HG03457 (cell line): ENCODE measurements at regions not wholly inside any gene's neighbourhood (a gene's known extent, or its start where the extent isn't known, plus 50 kb on each side); places are given as distances from the start of the nearest gene placed in this dataset.

ENCODE experiments used
- ATAC-seq: cut with Tn5 transposase; IDR thresholded peaks from one replicate; pipeline ENCODE4 v1.9.1; 2021; ENCODE audit warnings: moderate number of reproducible peaks; ENCODE audit not compliant: unreplicated experiment

DNA sequence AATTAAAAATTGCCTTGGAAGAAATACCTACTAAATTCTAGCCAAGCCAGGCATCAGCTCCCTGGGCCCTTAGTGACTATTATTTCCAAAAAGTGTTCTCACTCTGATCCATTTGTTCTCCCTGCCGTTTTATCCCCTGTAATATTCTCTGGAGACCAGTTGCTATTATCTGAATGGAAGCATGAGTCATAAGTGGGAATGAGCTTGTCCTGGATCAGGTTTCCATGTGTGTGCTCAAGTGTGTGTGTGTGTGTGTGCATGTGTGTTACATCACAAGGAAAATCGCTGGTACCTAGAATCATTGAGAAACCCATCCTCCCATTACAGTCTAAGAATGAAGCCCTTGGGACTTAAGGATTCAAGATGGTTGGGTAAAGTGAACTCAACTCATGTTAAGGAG, 130.3 kb upstream of the CXCR4 start:
- no peak for ATAC-seq

DNA sequence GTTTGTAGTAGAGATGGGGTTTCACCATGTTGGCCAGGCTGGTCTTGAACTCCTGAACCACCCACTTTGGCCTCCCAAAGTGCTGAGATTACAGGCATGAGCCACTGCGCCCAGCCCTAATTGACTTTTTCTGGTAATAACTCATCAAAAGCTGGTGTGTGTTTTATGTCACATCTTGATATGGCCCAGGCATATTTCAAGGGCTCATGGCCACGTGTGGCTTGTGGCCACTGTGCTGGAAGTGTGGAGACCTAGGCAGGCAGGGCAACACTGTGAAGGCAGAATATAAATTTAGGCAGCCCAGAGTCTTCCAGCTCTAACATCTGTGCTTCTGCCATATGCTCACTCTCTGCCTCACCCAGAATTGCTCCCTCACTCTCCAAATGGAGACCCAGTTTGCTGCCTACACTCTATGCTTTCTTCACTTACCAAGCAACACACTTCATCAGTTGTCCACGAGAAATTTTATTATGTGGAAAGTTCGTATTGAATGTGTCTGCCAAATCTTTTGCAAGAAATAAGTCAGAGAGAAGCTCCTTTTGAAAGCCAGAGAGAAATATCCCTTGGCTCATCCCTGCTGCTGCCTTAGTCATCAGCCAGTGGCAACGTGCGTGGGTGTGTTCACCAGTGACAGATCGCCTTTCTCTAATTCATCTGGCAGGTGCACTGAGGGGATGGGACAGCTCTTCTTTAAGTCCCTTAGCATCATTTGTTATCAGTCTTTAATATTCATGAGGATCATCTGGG, 129.4 kb upstream of the CXCR4 start:
- no peak for ATAC-seq

DNA sequence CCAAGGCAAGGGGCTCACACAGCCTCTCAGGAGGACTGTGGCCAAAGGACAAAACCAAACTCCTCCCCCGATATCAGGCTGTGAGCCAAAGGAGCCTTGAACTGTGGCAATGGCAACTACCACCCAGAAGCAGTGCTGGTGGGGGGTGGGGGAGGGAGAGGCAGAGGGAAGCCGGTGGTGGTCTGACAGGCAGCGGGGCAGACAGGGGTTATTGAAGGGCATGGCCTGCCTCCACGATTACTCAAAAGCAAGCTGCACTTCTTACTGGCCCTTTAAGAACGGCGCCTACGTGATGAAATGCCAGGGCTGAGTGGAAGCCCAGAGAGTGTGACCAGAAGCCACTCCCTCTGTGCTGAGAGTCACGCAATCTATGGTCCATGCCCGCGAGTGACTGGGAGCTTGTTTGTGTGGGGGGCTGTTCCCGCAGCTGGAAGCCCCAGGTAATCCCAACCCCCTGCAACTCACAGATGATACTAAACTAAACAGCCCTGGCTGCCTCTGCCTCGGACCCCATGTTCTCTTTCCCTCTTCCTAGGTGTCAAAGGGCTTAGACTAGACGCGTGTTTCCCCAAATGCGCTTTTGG, 128.2 kb upstream of the CXCR4 start:
- ATAC-seq = no peak

DNA sequence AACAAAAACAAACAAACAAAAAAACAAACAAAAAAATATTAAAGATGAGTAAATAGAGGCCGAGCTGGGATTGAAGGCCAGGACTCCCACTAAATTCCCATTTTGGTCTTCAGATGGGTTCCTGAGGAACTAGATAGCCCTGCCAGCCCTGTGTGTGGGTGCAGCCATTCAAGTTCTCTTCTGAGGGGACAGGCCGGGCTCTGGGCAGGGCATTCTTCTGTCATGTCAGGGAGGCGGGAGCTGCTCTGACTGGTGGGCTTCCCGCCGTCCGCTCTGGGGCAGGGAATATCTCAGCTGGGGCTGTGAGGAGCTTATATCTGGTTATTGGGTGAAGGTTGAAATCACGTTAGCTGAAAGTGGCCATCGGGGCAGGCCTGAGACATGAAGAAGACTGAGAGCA, 127.3 kb upstream of the CXCR4 start:
- ATAC-seq = no peak

DNA sequence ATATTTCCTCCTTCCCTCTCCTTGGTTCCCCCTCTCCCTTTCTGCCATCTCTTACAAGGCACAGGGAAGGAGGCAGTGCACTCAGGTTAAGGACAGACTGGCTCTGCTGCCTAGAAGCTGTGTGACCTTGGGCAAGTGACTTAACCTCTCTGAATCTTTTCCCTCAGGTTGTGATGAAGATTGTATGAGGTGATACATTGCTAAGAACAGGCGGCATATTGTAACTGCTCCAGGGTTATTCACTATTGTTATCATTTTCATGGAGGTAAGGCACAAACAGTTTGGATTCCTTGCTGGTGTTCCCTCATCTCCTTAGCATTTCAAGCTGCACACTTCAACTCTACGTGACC, 126.6 kb upstream of the CXCR4 start:
- ATAC-seq = no peak

DNA sequence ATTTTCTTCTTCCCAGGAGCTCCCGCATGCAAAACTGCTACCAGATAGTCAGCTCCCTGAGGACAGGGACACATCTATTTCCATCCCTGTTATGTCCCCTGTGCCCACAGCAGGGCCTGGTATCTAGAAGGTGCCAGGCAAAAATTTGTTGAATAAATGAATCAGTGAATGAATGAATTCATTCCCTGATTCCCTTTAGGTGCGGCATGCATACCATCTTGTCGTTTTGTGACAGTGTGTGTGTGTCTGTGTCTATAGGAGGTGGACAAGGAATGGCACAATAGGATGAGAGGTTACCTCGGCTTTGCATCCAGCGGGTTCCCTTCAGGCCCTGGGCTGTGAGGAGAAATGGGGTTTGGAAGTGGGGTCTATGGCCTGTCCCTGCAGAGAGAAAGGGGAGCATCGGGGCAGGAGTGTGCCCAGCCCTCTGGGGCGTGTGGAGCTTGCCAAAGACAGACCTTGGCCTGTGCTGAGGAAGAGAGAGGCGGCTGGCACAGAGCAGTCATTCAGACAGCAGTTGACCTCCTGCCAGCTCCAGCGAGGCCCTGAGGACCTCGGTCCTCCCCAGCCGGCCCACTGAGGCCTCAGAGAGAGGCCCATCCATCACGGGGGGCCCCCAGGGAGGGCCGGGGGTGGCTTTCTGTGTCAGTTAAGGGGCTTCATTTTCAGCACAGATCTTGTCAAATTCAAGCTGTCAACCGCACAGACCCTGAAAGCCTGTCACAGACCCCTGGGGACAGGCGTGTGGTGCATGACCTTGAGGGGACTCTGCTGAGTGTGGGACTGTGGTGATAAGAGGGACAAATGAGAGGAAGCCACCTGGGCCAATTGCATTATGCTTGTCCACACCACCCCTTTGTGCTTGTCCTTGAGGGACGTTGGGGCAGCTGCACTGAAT, 125.9 kb upstream of the CXCR4 start:
- ATAC-seq = no peak

DNA sequence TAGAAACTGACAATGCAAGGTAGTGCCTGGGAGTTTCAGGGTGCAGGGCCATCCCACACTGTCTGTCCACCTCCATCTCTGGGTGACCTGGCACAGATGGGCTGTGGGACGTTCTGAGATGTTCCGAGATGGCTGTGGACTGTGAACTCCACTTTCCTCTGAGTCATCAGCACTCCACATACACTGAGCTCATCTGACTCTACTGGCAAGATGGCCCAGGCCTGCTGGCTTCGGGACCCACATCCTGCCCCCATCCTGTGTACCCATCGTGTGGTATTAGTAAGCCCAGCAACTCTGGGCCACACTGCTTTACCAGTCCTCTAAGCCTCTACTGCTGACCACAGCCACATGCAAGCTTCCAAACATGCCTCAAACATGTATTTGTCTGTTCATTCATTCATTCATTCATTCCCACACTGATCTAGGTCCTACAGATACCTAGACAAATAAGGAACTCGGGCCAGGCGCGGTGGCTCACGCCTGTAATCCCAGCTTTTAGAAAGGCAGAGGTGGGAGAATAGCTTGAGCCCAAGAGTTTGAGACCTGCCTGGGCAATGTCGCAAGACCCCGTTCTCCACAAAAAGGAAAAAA, 124.8 kb upstream of the CXCR4 start:
- ATAC-seq = no peak

DNA sequence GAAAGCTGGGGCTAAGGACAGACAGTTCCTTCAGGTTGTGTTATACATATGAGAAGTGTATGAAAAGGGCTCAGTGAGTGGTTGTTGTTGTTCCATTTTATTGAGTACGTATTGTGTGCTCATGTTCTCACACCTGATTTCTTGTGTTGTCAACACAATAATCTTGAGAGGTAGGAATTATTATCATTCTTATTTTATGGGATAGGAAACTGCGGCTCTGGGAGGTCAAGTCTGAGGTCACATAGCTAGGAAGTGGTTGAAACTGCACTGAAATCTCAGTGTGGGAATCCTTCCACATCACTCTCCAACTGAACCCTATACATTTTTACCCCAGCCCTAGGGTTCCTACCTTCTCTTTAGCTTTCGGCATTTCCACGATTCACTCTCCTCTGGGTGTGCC, 124.2 kb upstream of the CXCR4 start:
- ATAC-seq = no peak

DNA sequence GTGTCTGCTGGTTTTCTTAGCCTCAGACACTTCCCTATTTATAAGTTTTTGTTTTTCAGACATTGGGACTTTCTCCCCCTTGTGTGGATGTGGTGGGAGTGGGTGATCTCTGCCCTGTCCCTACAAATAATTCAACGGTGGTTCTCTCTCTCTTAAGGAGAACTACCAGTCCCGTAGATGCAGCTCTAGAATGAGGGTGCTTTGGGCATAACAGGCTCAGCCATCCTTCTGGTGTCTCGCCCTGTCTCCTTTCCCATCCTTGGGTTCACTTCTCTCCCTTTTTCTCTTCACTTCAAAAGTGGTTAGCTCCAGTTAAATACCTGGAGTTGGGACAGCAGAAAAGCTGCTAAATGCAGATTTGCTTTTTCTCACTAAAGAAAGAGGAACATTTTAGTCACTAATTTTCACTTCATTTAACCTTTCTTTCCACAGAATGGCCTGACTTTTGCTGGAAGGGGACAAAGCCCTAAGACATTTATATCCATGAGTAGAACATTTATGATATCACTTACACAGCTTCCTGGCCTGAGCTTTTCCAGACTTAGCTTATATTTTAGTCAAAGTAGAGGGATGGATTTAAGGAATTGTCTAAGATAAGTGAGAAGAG, 121.2 kb upstream of the CXCR4 start:
- ATAC-seq = no peak

DNA sequence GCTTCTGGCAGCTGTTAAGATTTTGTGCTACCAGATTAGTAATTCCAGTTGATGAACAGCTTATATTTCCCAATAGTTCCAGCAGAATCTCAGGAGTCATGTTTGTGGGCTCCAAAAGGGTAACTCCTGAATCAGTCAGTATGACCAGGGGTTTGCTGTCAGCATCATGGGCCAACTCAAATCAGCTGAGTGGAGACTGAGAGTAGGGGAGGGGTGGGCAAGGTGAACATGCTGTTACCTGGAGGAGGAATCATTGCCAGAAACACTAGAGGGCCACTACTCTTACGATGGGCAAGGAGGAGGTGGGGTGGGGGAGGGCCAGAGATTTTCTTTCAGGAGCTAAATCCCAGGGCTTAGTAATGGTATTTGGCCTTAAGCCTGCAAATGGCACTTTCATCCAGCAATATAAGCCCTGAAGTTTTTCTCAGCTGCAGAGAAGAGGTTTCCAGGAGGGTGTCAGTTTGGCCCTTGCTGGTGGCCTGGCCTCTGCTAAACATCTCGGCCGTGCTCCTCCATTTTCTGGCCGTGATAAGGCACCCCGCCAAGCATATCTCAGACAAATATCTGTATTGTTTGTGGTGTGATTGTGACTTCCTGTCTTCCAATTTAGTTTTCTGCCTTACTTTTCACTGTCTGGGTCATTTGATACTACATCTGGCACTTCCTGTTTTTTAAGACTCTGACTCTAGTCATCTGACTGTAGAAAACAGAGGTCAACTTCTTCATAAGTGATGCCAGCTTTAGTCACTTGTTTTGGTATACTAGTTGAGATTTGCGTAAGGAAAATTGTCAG, 120.5 kb upstream of the CXCR4 start:
- peak; percentile 68 for ATAC-seq

DNA sequence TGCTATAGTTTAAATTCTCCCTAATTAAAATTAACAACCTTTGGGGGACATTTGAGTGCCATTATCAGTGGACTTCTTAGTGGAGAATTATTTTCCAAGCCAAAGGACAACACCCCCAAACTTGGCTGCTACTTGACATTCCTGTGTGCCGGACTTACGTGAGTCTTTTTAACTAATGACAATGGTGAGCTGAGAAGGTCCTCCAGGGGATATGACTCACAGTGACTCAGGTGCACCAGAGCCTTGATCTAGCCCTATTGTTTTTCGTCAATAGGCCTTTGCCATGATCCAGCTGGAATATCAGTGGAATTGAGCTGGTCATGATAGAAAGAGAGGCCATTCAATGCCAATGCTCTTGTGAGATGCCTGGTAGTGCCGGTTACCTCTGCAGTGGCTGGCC, 118.1 kb upstream of the CXCR4 start:
- ATAC-seq = no peak

DNA sequence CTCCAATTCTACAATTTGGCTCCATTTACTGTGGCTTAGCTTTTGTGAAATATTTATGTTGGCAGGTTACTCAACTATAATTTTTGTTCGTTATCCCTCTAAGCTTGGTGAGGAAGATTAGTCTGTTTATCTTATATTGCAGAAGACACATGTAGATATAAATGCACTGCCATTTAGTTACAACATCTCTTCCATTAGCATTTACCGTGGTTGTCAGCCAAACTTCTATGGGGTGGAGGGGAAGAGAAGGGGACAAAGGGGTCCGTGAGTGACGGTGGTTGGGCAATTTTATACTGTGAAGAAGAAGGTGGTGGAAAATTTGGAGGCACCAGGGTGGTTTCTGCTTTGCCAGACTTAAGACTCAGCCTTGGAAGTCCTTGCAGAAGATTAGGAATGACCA, 117.6 kb upstream of the CXCR4 start:
- no peak for ATAC-seq

DNA sequence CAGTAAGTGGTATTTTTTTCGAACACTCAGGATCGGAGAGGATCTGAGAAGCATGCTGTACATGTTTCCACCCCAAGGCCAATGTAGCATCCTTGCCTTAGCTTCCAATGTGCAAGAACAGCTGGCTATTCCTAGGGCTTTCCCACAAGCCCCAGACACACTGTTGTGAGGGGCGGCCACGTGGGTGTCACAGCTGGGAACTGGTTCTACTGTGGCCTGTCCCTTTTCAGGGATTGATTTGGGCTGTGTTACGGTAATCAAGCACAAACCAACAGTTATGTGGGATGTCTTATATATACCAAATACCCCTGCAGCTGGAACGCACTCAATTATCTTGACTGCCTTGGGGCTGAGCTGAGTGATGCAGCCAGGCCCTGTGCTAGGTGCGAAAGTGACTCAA, 116.3 kb upstream of the CXCR4 start:
- ATAC-seq = no peak

DNA sequence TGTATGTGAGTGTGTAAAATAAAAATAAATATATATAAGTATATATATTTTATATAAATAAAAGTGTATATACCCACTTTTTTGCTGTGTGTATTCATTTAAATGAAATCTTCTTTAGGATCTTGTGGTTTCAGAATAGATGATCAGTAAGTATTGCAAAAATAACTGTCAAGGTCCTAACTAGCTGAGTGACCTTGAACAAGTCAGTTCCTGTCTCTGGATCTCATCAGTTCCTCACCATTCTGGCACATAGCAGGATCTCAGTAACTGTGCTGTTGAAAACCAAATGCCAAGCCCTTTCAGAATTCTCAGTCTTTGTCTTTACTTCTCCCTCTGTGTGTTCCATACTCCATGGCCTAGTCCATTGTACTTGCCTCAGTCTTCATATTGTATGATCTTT, 115.3 kb upstream of the CXCR4 start:
- no peak for ATAC-seq

DNA sequence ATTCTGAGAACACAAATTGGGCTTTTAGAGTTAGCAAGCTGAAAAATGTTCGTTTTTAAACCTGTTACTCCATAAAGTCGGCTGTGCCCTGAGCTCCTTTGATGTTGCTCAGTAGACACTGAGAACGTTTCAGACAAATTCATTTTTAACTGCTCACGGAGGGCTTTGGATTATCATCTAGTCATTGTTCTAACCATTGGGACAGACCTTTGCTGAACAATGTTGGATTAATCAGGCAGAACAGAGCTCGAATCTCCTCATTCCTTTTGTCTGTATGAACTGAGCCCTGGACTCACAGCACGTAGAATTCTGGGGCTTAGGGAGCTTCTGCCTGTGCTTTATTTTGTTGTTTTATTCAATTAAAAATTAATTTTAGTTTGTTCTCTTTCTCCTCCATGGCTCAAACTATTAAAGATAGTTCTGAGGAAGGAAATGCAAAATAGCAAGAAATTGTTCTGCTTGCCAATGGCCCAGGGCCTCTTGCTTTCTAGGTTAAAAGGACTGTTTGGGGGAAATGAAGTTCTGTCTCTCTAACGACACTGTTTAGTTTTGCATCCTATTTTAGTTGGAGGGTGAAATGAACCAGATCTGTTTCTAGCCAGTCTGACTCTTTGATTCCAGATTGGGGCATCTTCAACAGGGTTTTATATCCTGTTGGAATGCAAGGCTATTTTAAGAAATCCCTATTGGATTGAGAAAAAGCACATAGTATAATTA, 114.7 kb upstream of the CXCR4 start:
- ATAC-seq = no peak

DNA sequence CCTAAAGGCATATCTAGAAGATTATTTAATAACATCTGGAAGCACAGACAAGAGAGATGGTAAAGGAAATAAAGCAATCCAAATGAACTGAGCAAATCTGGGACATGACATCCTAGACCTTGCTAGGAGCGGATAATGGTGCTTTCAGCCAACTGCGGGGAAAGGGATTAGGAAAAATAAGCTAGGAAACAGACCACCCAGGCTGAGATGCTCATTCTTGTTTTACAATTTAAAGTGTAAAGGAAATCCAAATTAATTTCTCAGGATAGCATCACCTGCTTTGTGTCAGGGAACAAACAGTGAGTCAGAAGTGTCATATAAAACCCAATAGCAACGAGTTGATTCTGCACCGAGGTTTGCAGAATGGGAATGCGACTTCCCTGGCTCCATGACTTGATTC, 112.5 kb upstream of the CXCR4 start:
- ATAC-seq = no peak

DNA sequence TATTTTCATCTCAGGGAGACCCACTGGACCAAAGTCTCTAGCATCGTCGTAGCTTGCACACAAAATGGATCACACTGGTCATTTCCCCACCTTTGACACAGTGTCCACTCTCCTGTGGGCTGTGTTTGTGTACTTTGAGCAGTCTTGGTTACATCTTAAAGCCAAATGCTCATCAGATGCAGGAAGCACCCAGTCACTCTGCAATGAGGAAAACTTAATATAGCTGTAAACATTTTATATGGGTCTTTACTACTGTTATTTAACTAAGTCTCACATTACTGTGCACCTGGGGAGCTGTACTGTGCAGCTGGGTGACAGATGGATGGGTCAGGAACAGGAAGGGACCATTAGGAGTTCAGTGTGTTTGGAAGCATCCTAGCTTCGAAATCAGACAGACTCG, 109.0 kb upstream of the CXCR4 start:
- ATAC-seq = no peak

DNA sequence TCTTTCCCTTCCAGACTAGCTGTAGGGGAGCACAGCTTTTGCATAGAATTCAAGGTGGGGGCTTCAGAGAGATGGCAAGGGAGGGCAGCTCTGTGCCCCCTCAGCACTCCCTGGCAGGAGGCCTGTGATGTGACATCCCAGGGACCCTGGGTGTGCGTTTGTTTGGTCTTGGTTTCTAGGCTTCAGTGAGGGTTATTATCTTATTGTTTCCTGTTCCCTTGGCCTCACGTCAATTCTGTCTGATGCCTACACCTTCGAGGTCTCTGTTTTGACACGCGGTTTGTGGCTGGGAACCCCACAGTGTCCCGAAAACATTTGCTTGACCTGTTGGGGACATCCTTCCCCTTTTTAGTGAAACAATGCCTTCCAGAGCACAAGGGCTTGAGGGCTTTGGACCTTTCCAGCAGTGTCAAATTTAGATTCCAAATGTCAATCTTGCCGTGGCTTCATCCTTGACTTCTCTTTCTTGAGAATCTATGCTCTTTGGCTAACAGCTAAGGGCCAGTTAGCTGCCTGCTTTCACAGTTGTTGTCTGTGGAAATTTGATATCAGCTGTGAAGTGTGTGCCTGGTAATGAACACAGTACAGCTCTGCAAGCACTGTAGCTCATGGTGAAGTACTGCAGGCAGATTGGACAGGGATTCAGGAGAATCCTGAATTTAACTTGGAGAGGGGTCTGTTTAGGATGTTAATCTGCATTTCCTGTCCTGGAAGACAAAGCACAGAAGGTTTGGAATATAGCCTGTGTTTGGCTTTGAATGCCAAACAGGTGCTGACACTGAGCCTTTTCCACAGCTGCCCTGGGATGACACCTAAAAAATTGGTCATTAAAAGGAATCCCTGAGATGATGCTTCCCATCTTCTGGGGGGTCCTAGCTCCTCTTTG, 108.2 kb upstream of the CXCR4 start:
- ATAC-seq = peak; percentile 67

DNA sequence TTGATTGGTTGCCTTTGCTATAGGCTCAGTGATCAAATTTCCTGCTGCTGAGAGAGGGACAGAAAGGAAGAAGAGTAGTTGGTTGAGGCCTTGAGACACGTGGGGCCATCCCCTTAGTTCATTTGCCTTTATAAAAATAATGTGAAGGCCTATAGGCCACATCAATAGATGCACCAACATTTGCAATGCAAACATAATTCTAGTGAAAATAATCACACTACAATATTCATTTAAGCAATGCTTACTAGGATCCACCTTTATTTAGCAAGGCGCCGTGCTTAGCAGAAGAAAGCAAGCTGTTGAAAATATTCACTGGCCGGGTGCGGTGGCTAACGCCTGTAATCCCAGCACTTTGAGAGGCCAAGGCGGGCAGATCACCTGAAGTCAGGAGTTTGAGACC, 105.3 kb upstream of the CXCR4 start:
- ATAC-seq = no peak
